SKM-1 (cell line): ENCODE measurements at regions not wholly inside any gene's neighbourhood (a gene's known extent, or its start where the extent isn't known, plus 50 kb on each side); places are given as distances from the start of the nearest gene placed in this dataset.

Experiments used
- DNase-seq: peaks from one replicate; lab custom pipeline; 2025; ENCODE audit not compliant: unreplicated experiment; lab: John Stamatoyannopoulos, UW

GRCh38 chr5:28499766-28500290, 1461.4 kb upstream of the CDH9 start:
- no peak for DNase-seq

GRCh38 chr5:28495876-28496275, 1457.5 kb upstream of the CDH9 start:
- no peak for DNase-seq

- DNase-seq: no peak
These were observed 1455.1 kb upstream of the CDH9 start for GRCh38 chr5:28493456-28493855.

GRCh38 chr5:28488752-28489151, 1450.4 kb upstream of the CDH9 start:
- DNase-seq: no peak

- DNase-seq: no peak
These were observed 1445.1 kb upstream of the CDH9 start for GRCh38 chr5:28483327-28484025.

GRCh38 chr5:28473531-28474107, 1435.2 kb upstream of the CDH9 start:
- DNase-seq: no peak

GRCh38 chr5:28468166-28468565, 1429.8 kb upstream of the CDH9 start:
- DNase-seq: peak; percentile 73

GRCh38 chr5:28463728-28464127, 1425.3 kb upstream of the CDH9 start:
- no peak for DNase-seq

- DNase-seq: no peak
These were observed 1413.1 kb upstream of the CDH9 start for GRCh38 chr5:28451483-28451882.

GRCh38 chr5:28450997-28451396, 1412.6 kb upstream of the CDH9 start:
- no peak for DNase-seq

- DNase-seq: no peak
These were observed 1410.4 kb upstream of the CDH9 start for GRCh38 chr5:28448791-28449190.

GRCh38 chr5:28430565-28431178, 1392.3 kb upstream of the CDH9 start:
- DNase-seq: no peak

GRCh38 chr5:28421141-28421540, 1382.8 kb upstream of the CDH9 start:
- no peak for DNase-seq

GRCh38 chr5:28415791-28416443, 1377.5 kb upstream of the CDH9 start:
- no peak for DNase-seq

GRCh38 chr5:28414619-28415018, 1376.2 kb upstream of the CDH9 start:
- DNase-seq: no peak

- DNase-seq: no peak
These were observed 1370.3 kb upstream of the CDH9 start for GRCh38 chr5:28408651-28409050.

GRCh38 chr5:28408186-28408585, 1369.8 kb upstream of the CDH9 start:
- no peak for DNase-seq

GRCh38 chr5:28404363-28405071, 1366.1 kb upstream of the CDH9 start:
- no peak for DNase-seq

- DNase-seq: no peak
These were observed 1365.5 kb upstream of the CDH9 start for GRCh38 chr5:28403846-28404245.

- DNase-seq: no peak
These were observed 1364.4 kb upstream of the CDH9 start for GRCh38 chr5:28402590-28403301.

- DNase-seq: no peak
These were observed 1361.7 kb upstream of the CDH9 start for GRCh38 chr5:28400076-28400475.
